DND-41 (cell line): ENCODE measurements at regions not wholly inside any gene's neighbourhood (a gene's known extent, or its start where the extent isn't known, plus 50 kb on each side); places are given as distances from the start of the nearest gene placed in this dataset.

Source experiments
- ATAC-seq: fragments of 200-7000 bp; cut with Tn5 transposase; 3 replicates; pipeline ENCODE4 v1.9.1; 2021; ENCODE audit warnings: low read depth; ENCODE audit not compliant: insufficient read depth
- DNase-seq: peaks from one replicate; pipeline ENCODE4 v3.0.0-alpha.2; 2020
- H2AFZ ChIP-seq: 2 replicates; pipeline ENCODE4 v1.6.0; 2012; ENCODE audit warnings: low read depth, low read length
- H3K27ac ChIP-seq: 2 replicates; pipeline ENCODE4 v1.5.1; 2012; ENCODE audit warnings: low read length, inconsistent platforms
- H3K27me3 ChIP-seq: fragments of 200-600 bp; sonication (generic); 2 replicates; pipeline ENCODE4 v1.6.0; 2012; ENCODE audit warnings: low read length, mild to moderate bottlenecking, inconsistent platforms; ENCODE audit not compliant: insufficient read depth, poor library complexity
- H3K36me3 ChIP-seq: 2 replicates; pipeline ENCODE4 v1.5.1; 2012; ENCODE audit warnings: low read length, inconsistent platforms; ENCODE audit not compliant: insufficient read depth
- H3K4me1 ChIP-seq: 2 replicates; pipeline ENCODE4 v1.5.1; 2012; ENCODE audit warnings: mild to moderate bottlenecking, low read length; ENCODE audit not compliant: insufficient read depth
- H3K4me2 ChIP-seq: 2 replicates; pipeline ENCODE4 v1.6.0; 2012; ENCODE audit warnings: mild to moderate bottlenecking, moderate library complexity, low read length, inconsistent platforms; ENCODE audit not compliant: insufficient read depth
- H3K4me3 ChIP-seq, 2 experiments: fragments of 200-600 bp in 1 of 2; shearing (Covaris generic) in 1 of 2; 2 replicates each; pipeline ENCODE4 v1.5.1; 2012 to 2016; ENCODE audit warnings: inconsistent platforms in 2 of 2, low read length in 2 of 2, mild to moderate bottlenecking in 2 of 2, low read depth in 1 of 2, moderate library complexity in 1 of 2
- H3K79me2 ChIP-seq: 2 replicates; pipeline ENCODE4 v1.6.0; 2012; ENCODE audit warnings: low read length, inconsistent platforms; ENCODE audit not compliant: insufficient read depth
- H3K9ac ChIP-seq: 2 replicates; pipeline ENCODE4 v1.6.0; 2012; ENCODE audit warnings: low read depth, mild to moderate bottlenecking, inconsistent platforms, low read length, moderate library complexity
- H3K9me3 ChIP-seq: 2 replicates; pipeline ENCODE4 v1.5.1; 2012; ENCODE audit warnings: low read length, moderate library complexity, mild to moderate bottlenecking, inconsistent platforms; ENCODE audit not compliant: insufficient read depth, severe bottlenecking
- H4K20me1 ChIP-seq: 2 replicates; pipeline ENCODE4 v1.6.0; 2012; ENCODE audit warnings: low read length; ENCODE audit not compliant: insufficient read depth
- EZH2 ChIP-seq: IDR thresholded peaks from 3 replicates; pipeline ENCODE4 v1.6.1; 2012; ENCODE audit warnings: borderline replicate concordance, low read depth, mild to moderate bottlenecking, moderate library complexity, low read length, inconsistent platforms; ENCODE audit not compliant: severe bottlenecking
- TF ChIP-seq, protein P1 (sequence below): IDR thresholded peaks from 2 replicates; pipeline ENCODE4 v1.5.1; 2012; ENCODE audit warnings: borderline replicate concordance, low read length, moderate library complexity, mild to moderate bottlenecking; ENCODE audit not compliant: poor library complexity, severe bottlenecking; ENCODE audit errors: extremely low read depth

DNA sequence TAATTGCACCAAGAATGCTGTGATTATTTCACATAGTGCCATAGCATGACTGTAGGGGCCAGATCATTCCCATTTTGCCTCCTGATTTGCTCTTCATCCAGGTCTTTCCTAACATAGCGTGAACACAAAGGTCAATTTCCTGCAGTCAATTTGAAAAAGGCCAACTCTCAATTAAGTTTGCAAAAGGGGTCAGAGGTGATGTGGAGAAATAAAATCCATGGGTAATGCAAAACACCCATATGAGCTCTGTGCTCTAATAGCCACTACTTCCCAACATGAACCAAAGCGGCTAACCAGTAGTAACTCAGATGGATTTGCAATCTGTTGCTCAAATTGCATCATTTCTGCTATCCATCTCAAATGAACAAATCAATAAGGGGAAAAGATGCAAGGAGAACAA, 275.5 kb upstream of the SOX9 start:
- TF ChIP-seq, protein P1, sequence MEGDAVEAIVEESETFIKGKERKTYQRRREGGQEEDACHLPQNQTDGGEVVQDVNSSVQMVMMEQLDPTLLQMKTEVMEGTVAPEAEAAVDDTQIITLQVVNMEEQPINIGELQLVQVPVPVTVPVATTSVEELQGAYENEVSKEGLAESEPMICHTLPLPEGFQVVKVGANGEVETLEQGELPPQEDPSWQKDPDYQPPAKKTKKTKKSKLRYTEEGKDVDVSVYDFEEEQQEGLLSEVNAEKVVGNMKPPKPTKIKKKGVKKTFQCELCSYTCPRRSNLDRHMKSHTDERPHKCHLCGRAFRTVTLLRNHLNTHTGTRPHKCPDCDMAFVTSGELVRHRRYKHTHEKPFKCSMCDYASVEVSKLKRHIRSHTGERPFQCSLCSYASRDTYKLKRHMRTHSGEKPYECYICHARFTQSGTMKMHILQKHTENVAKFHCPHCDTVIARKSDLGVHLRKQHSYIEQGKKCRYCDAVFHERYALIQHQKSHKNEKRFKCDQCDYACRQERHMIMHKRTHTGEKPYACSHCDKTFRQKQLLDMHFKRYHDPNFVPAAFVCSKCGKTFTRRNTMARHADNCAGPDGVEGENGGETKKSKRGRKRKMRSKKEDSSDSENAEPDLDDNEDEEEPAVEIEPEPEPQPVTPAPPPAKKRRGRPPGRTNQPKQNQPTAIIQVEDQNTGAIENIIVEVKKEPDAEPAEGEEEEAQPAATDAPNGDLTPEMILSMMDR = no peak
- no peak for TF ChIP-seq EZH2
- H3K4me2 ChIP-seq = no peak overlapping the region
- no peak overlapping the region for H3K27ac ChIP-seq
- H3K9me3 ChIP-seq = no peaks in the 10 kb centered on the region
- no peak overlapping the region for H2AFZ ChIP-seq
- no peaks in the 10 kb centered on the region for H3K4me1 ChIP-seq
- no peak for ATAC-seq
- no peaks in the 10 kb centered on the region for H3K79me2 ChIP-seq
- H3K9ac ChIP-seq = no peak overlapping the region
- H4K20me1 ChIP-seq = no peaks in the 10 kb centered on the region
- no peak for DNase-seq
- no peak overlapping the region for H3K4me3 ChIP-seq
- H3K27me3 ChIP-seq = no peaks in the 10 kb centered on the region
- no peaks in the 10 kb centered on the region for H3K36me3 ChIP-seq

DNA sequence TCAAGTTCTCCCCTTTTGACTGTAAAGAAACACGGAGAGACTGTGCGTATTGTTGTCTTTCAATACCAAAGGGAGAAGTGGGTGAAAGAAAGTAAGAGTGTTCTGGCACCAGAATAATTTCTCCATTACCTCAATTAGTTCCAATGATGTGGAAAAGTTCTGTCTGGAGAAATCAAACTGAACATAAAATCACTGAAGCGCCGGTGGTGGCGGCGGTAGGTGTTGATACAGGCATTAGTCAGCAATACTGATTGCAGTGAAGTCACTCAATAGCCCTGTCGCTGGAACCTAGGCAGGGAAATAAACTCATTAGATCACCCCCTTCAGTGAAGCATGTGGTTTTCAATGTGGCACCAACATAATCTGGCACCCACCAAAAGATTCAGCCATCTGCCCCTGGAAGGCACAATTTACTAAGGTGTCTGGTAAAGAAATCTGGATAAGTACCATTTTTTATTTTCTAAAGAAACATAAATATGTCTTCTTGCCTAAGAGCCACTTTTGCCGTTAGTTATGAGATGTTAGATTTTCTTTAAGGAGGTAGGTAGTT, 274.2 kb upstream of the SOX9 start:
- no peaks in the 10 kb centered on the region for H3K79me2 ChIP-seq
- no peaks in the 10 kb centered on the region for H3K36me3 ChIP-seq
- H3K9me3 ChIP-seq = no peaks in the 10 kb centered on the region
- DNase-seq = no peak
- H2AFZ ChIP-seq = no peak overlapping the region
- H4K20me1 ChIP-seq = no peaks in the 10 kb centered on the region
- TF ChIP-seq EZH2 = no peak
- TF ChIP-seq, protein P1 = no peak
- no peak for ATAC-seq
- H3K27me3 ChIP-seq = no peaks in the 10 kb centered on the region
- no peak overlapping the region for H3K4me2 ChIP-seq
- H3K9ac ChIP-seq = no peak overlapping the region
- no peaks in the 10 kb centered on the region for H3K4me1 ChIP-seq
- H3K4me3 ChIP-seq = no peak overlapping the region
- no peak overlapping the region for H3K27ac ChIP-seq

GRCh38 chr17:71849783-71850768, 270.7 kb upstream of the SOX9 start:
- Histone ChIP-seq H3K36me3 (no peaks in the 10 kb centered on the region), H3K4me1 (no peaks in the 10 kb centered on the region), H3K4me2 (no peak overlapping the region), H2AFZ (no peak overlapping the region), H3K27me3 (no peaks in the 10 kb centered on the region), H3K9me3 (no peaks in the 10 kb centered on the region), H3K9ac (no peak overlapping the region), H3K79me2 (no peaks in the 10 kb centered on the region), H3K4me3 (no peak overlapping the region), H3K27ac (no peak overlapping the region), H4K20me1 (no peaks in the 10 kb centered on the region)
- TF ChIP-seq, protein P1 = no peak
- TF ChIP-seq EZH2 = no peak
- DNase-seq = no peak
- no peak for ATAC-seq
